HG02943 (cell line): ENCODE measurements at regions not wholly inside any gene's neighbourhood (a gene's known extent, or its start where the extent isn't known, plus 50 kb on each side); places are given as distances from the start of the nearest gene placed in this dataset.
"Not testable (repeated sequence)": the region's sequence is repeated elsewhere in the genome, so short reads cannot be mapped to it uniquely, and the experiment has no call there.

Experiments used
- ATAC-seq: cut with Tn5 transposase; IDR thresholded peaks from one replicate; pipeline ENCODE4 v1.9.1; 2021; ENCODE audit warnings: mild to moderate bottlenecking, low read depth, moderate library complexity; ENCODE audit not compliant: unreplicated experiment

GRCh38 chr13:56510836-56511235, 629.9 kb upstream of the PRR20A start:
- ATAC-seq = no peak

DNA sequence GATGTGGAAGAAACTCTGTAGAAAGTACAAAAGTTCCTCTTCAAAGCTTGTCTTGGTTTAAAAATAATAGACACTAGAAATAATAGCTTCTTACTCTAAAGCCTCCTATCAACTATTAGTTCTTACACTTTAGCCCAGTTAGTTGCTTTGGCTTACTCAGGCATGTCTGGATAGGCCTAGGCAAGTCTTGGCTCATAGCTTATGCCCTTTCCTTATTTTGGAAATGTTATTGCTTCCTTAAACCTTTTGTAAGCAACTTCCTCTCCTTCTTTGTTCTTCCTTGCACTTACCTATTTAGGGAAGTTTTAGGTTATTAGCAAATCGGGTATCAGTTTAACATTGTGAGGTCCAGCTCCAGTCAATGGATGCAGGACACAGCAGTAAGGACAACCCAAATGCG, 628.4 kb upstream of the PRR20A start:
- not testable (repeated sequence) for ATAC-seq

- ATAC-seq = no peak
Measured at GRCh38 chr13:56515441-56515840, 625.3 kb upstream of the PRR20A start.

DNA sequence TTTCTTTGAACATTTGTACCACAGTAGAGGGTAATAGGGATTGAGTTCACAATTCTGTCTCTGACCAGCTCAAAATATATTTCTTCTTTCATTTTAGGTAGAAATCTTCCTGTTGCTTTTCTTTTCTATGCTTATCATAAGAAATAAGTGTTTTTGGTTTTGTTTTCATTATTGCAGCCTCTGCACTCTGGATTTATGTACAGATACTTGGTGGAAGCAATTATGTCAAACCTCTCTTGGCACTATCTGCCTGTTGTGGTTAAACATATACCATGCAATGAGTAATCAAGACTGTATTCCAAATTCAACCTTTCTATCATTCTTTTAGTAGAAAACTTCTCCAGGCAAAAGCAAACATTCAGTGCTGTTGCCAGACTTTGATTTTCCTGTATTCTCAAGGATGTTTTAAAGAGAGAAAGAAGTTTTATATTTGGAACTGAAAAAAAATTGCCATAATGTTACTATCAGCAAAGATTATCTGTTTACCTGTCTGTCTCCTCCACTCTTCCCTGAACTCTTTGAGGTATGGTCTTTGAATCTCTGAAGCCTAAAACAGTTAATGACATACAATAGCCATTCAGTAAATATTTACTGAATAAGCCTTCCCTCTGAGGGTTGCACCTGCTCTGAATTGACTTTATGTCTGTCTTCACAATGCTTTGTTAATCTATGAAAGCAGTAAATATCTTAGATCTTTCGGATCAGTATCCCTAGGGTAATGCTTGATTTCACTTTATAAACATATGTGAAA, 612.5 kb upstream of the PRR20A start:
- ATAC-seq = no peak

GRCh38 chr13:56530096-56530495, 610.6 kb upstream of the PRR20A start:
- no peak for ATAC-seq

GRCh38 chr13:56547921-56548320, 592.8 kb upstream of the PRR20A start:
- ATAC-seq = not testable (repeated sequence)

DNA sequence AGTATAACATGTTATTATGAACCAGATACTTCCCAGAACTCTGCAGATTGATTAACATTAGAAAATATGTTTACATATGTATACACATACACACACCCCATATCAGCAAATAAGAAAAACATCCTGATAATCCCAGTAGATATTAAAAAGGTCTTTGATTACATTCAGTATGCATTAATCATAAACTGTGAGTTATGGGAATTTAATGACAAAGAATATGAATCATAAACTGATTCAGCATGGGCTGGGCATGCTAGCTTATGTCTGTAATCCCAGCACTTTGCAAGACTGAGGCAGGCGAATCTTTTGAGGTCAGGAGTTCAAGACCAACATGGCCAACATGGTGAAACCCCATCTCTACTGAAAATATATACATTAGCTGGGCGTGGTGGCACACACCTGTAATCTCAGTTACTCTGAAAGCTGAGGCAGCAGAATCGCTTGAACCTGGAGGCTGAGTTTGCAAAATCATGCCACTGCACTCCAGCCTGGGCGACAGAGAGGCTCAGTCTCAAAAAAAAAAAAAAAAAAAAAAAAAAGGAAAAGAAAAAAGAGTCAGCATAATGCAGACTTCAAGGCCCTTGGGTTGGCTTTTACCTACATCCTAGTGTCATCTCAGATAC, 581.9 kb upstream of the PRR20A start:
- ATAC-seq = no peak

DNA sequence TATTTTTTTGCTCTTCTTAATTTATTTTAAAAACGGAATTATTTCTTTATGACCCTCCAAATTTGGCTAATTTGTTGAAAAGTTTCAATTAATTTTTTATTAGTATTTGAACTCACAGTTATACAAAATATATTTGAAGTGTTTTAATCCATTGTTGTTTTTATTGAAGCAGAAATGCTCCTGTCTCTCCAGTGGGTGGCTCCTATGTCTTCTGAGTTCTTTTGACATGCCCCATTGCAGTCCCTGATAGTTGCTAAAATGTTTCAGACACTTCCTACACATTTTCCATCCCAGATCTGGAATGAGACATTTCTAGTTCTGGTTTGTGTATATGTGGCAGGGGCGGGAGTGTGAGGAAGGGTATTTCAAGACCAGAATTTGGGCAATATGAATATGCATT, 579.4 kb upstream of the PRR20A start:
- no peak for ATAC-seq

DNA sequence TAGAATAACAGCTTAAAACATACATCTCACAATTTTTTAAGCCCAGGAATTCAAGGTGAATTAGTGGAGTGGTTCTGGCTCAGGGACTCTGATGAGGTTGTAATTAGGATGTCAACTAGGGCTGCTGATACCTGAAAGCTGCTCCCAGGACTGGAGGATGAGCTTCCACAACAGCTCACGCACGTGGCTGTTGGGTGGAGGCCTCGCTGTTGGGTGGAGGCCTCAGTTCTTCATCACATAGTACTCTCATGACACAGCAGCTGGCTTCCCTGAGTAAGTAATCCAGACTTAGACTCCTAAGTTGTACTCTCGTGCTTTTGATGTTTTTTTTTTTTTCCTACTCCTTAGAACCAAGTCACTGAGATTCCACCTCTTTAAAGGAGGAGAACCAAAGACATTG, 577.1 kb upstream of the PRR20A start:
- ATAC-seq = no peak

DNA sequence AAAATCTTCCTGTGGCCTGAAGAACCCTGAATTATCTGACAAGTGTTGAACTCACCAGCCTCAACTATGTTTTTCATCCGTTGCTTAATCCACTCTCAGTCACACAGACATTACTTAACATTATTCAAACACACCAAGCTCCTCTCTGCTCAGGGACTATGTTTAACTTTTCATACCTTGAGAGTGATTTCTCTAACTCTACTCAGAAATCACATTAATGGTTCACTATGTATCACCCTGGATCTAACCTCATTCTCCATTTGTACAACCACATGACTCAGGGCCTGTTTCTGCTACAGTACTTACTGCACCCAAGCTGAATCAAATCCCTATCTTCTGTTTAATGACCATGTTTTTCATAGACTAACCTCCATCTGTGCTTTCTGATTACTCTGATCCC, 553.7 kb upstream of the PRR20A start:
- ATAC-seq = no peak

- ATAC-seq = no peak
Measured at GRCh38 chr13:56615572-56615971, 525.1 kb upstream of the PRR20A start.

DNA sequence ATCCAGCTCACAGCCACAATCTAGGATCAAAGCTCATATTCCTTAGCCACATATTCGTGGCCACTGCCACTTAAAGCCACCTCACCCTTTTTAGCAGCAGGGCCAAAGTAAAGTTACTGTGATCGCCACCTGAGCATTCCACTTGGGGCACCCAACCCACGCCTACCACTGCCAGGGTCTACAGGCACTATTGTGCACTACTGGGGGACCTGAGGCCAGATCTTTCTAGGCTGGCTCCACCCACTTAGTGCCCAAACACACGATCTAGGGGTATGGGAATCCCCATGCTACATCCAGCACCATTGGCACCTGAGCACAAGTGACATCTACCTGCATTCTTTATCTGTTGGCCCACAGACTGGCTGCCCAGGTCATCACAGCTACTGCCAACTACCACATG, 517.9 kb upstream of the PRR20A start:
- ATAC-seq = no peak

- ATAC-seq = not testable (repeated sequence)
Measured at GRCh38 chr13:56628886-56629285, 511.8 kb upstream of the PRR20A start.

DNA sequence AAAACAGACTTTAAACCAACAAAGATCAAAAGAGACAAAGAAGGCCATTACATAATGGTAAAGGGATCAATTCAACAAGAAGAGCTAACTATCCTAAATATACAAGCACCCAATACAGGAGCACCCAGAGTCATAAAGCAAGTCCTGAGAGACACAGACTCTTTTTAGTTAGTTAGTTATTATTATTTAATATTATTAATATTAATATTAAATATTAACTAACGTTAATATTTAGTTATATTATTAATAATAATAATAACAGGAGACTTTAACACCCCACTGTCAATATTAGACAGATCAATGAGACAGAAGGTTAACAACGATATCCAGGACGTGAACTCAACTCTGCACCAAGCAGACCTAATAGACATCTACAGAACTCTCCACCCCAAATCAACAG, 509.7 kb upstream of the PRR20A start:
- not testable (repeated sequence) for ATAC-seq

GRCh38 chr13:56653043-56653442, 487.7 kb upstream of the PRR20A start:
- ATAC-seq = no peak

DNA sequence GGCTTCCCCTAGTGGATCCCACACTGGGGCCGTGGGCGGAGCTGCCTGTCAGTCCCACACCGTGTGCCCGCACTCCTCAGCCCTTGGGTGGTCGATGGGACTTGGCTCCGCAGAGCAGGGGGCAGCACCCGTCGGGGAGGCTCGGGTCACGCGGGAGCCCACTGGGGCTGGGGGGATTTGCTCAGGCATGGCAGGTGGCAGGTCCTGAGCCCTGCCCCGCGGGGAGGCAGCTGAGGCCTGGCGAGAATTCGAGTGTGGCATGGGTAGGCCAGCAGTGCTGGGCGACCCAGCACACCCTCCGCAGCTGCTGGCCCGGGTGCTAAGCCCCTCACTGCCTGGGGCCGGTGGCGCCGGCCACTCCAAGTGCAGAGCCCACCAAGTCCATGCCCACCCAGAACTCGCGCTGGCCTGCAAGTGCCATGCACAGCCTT, 481.7 kb upstream of the PRR20A start:
- ATAC-seq = no peak

DNA sequence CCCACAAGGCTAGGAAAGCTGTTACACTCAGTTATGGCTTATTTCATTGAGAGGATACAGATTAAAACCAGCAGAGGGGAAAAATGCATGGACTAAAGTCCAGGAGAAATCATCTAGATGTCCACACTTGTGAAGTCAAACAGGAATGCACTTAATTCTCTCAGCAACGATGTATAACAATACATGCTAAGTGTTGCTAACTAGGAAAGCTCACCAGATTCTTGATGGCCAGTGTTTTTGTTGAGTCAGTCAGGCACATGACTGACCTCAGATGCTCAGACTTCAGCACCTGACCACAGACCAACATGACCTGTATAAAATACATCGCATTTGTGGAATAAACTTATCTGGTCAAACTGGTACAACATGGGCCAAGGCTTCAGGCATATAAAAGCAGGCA, 470.2 kb upstream of the PRR20A start:
- no peak for ATAC-seq

- no peak for ATAC-seq
Measured at GRCh38 chr13:56681404-56681803, 459.3 kb upstream of the PRR20A start.

DNA sequence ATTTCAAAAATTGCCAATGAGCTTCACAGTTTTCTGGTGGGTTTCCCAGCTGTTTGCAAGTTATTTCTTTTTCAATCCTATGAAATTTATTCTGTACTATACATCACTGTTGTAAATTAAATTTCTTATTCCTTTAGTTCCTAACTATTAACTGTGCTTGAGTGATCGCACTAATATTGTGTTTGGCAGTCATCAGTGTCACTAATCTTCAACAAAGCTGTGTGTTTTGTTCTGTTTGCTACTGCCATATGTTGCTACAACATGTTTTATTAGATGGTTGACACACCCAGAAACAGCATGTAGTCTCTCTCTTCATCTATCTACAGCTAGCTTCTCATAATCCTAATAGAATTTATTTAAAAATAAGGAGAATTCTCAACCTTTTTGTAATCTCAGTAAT, 453.6 kb upstream of the PRR20A start:
- no peak for ATAC-seq

DNA sequence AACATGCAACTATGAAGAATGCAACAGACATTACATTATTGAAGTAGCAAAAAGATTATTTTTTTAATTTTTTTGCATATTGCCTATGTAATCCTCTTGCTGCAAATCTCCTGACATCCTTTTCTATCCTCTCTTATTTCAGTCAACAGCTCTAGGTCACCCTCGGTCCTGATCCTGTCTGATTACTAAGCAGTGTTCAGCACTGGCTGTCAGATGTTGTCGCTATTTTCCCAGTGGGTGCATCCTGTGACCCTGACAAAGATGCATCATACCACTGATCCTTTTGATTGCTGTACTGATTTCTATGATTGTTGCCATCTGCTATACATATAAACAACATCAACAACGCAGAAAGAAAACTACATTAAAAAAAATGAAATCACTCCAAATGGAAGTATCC, 443.7 kb upstream of the PRR20A start:
- no peak for ATAC-seq

- ATAC-seq = no peak
Measured at GRCh38 chr13:56700324-56700723, 440.4 kb upstream of the PRR20A start.

DNA sequence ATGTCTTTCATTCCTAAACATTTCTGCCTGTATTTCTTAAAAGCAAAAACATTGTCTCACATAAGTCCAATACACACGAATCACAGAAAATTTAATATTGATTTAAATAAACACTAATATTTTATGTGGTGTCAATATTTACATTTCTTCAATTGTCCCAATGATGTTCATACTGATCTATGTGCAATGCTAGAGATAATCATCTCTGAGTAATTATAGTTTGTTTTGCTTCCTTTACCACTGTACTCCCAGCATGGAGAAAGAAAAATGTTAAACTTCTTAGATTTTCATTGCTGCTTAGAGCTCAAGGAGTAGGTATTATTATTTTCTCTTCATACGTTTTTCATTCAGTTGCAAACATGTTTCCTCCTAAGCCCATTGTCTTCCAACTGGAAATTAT, 434.2 kb upstream of the PRR20A start:
- no peak for ATAC-seq
